Smooth muscle cell (in vitro differentiated cells): ENCODE measurements at regions not wholly inside any gene's neighbourhood (a gene's known extent, or its start where the extent isn't known, plus 50 kb on each side); places are given as distances from the start of the nearest gene placed in this dataset.
"Not testable (repeated sequence)": the region's sequence is repeated elsewhere in the genome, so short reads cannot be mapped to it uniquely, and the experiment has no call there.

Experiments used
- DNase-seq: peaks from one replicate; lab custom pipeline; 2025; ENCODE audit not compliant: unreplicated experiment; lab: John Stamatoyannopoulos, UW
- H2AFZ ChIP-seq: fragments of 200-600 bp; sonication (generic); 2 replicates; pipeline ENCODE4 v1.6.0; 2016; ENCODE audit warnings: antibody characterized with exemption, low read depth, mild to moderate bottlenecking
- H3F3A ChIP-seq: fragments of 200-600 bp; sonication (generic); 2 replicates; pipeline ENCODE4 v1.6.0; 2017; ENCODE audit warnings: antibody characterized with exemption, low read depth
- H3K27ac ChIP-seq: fragments of 200-600 bp; sonication (generic); 2 replicates; pipeline ENCODE4 v1.5.1; 2016; ENCODE audit warnings: low read depth, mild to moderate bottlenecking
- H3K27me3 ChIP-seq: fragments of 200-600 bp; sonication (generic); 2 replicates; pipeline ENCODE4 v1.6.1; 2016; ENCODE audit warnings: low read depth, mild to moderate bottlenecking
- H3K36me3 ChIP-seq: fragments of 200-600 bp; sonication (generic); 2 replicates; pipeline ENCODE4 v1.5.1; 2016; ENCODE audit warnings: low read depth
- H3K4me1 ChIP-seq: fragments of 200-600 bp; sonication (generic); 2 replicates; pipeline ENCODE4 v1.5.1; 2016; ENCODE audit warnings: low read depth
- H3K4me2 ChIP-seq: fragments of 200-600 bp; sonication (generic); 2 replicates; pipeline ENCODE4 v1.6.0; 2016; ENCODE audit warnings: mild to moderate bottlenecking
- H3K4me3 ChIP-seq: fragments of 200-600 bp; sonication (generic); 2 replicates; pipeline ENCODE4 v1.5.1; 2016; ENCODE audit warnings: mild to moderate bottlenecking
- H3K79me2 ChIP-seq: fragments of 200-600 bp; sonication (generic); 2 replicates; pipeline ENCODE4 v1.6.0; 2016; ENCODE audit warnings: low read depth, mild to moderate bottlenecking
- H3K9ac ChIP-seq: fragments of 200-600 bp; sonication (generic); 2 replicates; pipeline ENCODE4 v1.6.0; 2016; ENCODE audit warnings: low read depth
- H3K9me3 ChIP-seq: fragments of 200-600 bp; sonication (generic); replicated peaks from 2 replicates; pipeline ENCODE4 v1.5.1; 2016; ENCODE audit warnings: low read depth
- H4K20me1 ChIP-seq: fragments of 200-600 bp; sonication (generic); 2 replicates; pipeline ENCODE4 v1.6.0; 2016; ENCODE audit warnings: low read depth
- WGBS: methylation state at CpG from one replicate; pipeline ENCODE4 v1.1.7; 2016; ENCODE audit warnings: low lambda C conversion rate; 5-methylcytosine and 5-hydroxymethylcytosine counted together
- TF ChIP-seq, protein P1 (sequence below): fragments of 200-600 bp; sonication (generic); IDR thresholded peaks from 2 replicates; pipeline ENCODE4 v1.5.1; 2017; ENCODE audit warnings: borderline replicate concordance, mild to moderate bottlenecking, antibody characterized with exemption; ENCODE audit not compliant: insufficient read depth, poor library complexity, severe bottlenecking

GRCh38 chr9:85162822-85163221 lies 493.3 kb downstream of the NTRK2 start:
- Histone ChIP-seq H4K20me1 (no peaks in the 10 kb centered on the region), H3K4me3 (no peak overlapping the region), H3K36me3 (no peaks in the 10 kb centered on the region), H2AFZ (no peak overlapping the region), H3K27me3 (no peaks in the 10 kb centered on the region), H3K79me2 (no peaks in the 10 kb centered on the region), H3K4me1 (peaks cover 4% of the 10 kb centered on the region), H3K27ac (no peak overlapping the region), H3K9ac (no peak overlapping the region), H3F3A (no peaks in the 10 kb centered on the region), H3K4me2 (no peak overlapping the region), H3K9me3 (no peaks in the 10 kb centered on the region)
- WGBS: 89% methylated on average over 3 of the region's 3 CpGs
- no peak for DNase-seq
- TF ChIP-seq, protein P1, sequence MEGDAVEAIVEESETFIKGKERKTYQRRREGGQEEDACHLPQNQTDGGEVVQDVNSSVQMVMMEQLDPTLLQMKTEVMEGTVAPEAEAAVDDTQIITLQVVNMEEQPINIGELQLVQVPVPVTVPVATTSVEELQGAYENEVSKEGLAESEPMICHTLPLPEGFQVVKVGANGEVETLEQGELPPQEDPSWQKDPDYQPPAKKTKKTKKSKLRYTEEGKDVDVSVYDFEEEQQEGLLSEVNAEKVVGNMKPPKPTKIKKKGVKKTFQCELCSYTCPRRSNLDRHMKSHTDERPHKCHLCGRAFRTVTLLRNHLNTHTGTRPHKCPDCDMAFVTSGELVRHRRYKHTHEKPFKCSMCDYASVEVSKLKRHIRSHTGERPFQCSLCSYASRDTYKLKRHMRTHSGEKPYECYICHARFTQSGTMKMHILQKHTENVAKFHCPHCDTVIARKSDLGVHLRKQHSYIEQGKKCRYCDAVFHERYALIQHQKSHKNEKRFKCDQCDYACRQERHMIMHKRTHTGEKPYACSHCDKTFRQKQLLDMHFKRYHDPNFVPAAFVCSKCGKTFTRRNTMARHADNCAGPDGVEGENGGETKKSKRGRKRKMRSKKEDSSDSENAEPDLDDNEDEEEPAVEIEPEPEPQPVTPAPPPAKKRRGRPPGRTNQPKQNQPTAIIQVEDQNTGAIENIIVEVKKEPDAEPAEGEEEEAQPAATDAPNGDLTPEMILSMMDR: no peak

DNA sequence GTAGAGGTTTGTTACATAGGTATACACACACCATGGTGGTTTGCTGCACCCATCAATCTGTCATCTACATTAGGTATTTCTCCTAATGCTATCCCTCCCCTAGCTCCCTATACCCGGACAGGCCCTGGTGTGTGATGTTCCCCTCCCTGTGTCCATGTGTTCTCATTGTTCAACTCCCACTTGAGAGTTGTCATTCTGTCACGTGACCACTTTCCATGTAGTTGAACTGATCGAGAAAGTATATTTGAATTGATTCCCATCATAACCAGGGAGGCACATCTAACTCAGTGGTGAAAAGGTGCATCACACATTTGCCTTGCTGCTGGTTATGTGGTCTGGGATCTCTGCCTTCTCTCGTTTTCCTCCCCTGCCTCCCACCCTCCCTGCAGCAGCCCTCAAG lies 491.4 kb downstream of the NTRK2 start:
- 89% methylated on average over 3 of the region's 4 CpGs for WGBS
- not testable (repeated sequence) for H3K27me3 ChIP-seq, H3K4me2 ChIP-seq, H2AFZ ChIP-seq, H3K4me3 ChIP-seq, H3K9ac ChIP-seq, H3F3A ChIP-seq, H3K79me2 ChIP-seq, H4K20me1 ChIP-seq, H3K36me3 ChIP-seq, DNase-seq, H3K9me3 ChIP-seq, H3K27ac ChIP-seq
- H3K4me1 ChIP-seq: peaks cover 16% of the 10 kb centered on the region

DNA sequence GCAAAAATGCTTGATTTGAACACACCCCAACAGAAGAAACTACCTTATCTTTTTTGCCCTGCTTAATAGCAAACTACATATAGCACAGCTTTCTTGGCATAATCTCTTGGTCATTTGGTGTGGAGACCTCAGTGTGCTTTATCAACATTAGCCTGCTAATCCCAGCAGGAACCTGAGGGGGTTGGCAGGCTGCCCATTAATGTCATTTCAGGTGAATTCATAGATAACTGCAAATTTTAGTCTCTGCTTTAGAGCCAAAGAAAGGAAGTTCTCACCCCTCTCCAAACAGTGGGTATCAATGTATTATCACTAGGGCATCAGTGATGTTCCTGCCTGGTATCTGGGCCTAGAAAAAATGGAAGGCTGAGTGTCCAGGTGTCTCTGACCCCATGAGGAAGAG lies 489.0 kb downstream of the NTRK2 start:
- DNase-seq: no peak
- no peak overlapping the region for H3K4me3 ChIP-seq
- no peaks in the 10 kb centered on the region for H3K36me3 ChIP-seq
- no peaks in the 10 kb centered on the region for H3K79me2 ChIP-seq
- TF ChIP-seq, protein P1: no peak
- H3K9me3 ChIP-seq: no peaks in the 10 kb centered on the region
- H3F3A ChIP-seq: no peaks in the 10 kb centered on the region
- H3K27me3 ChIP-seq: peaks cover 6% of the 10 kb centered on the region
- H3K9ac ChIP-seq: no peak overlapping the region
- no peak overlapping the region for H3K27ac ChIP-seq
- no peak overlapping the region for H3K4me2 ChIP-seq
- peaks cover 16% of the 10 kb centered on the region for H3K4me1 ChIP-seq
- H2AFZ ChIP-seq: no peak overlapping the region
- no peaks in the 10 kb centered on the region for H4K20me1 ChIP-seq

GRCh38 chr9:85157772-85158171 lies 488.2 kb downstream of the NTRK2 start:
- DNase-seq: no peak
- Histone ChIP-seq H3K36me3 (no peaks in the 10 kb centered on the region), H4K20me1 (no peaks in the 10 kb centered on the region), H3K27ac (no peak overlapping the region), H3K4me2 (no peak overlapping the region), H3K4me3 (no peak overlapping the region), H3K9ac (no peak overlapping the region), H3F3A (no peaks in the 10 kb centered on the region), H3K27me3 (peaks cover 6% of the 10 kb centered on the region), H2AFZ (no peak overlapping the region), H3K79me2 (no peaks in the 10 kb centered on the region), H3K9me3 (no peaks in the 10 kb centered on the region), H3K4me1 (peaks cover 16% of the 10 kb centered on the region)
- 49% methylated on average over 6 of the region's 6 CpGs for WGBS
- TF ChIP-seq, protein P1: no peak
